ENCODE measurements at regions not wholly inside any gene's neighbourhood (a gene's known extent, or its start where the extent isn't known, plus 50 kb on each side); places are given as distances from the start of the nearest gene placed in this dataset.
"Not testable (repeated sequence)": the region's sequence is repeated elsewhere in the genome, so short reads cannot be mapped to it uniquely, and the experiment has no call there.

DNA sequence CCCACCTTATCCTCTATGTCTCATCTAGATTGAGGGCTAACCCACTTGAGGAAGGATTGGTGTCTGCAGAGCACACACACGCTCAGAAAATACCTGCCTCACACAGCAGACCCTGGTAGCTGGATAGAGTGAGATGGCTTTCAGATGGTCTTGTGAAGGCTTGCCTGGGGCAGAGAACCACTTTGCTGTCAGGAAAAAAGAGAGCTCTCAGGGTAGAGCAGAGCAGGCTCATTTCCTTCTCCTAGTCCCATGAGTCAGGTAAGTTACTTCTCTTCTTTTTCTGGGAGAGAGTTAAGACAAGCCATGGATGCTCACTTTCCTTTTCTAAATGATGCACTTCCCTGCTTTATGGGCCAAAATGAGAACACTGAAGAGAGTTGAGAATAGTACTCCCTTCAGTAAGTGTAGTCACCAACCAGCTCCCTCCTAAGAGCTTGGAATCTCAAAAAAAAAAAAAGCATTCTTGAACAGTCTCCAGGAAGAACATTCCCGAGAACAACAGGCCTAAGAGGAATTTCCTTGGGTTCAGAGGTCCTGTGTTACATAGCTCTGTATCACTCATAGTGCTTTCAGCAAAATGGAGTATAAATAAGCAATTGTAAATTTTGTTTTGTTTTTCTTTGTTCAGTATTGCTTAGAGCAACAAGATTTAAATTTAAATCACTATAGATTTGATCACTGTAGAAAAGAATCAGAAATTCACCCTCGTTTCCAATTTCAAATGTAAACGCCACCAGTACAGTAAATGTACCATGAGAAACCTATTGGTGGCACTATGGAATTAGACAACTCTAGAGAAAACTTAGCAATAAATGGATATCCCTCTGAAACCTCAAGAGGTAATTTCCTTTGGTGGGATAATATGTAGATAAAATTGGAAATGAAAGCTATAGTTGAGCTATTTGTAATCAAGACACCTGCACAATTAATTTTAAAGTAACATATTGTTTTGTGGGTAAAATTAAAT, 530.3 kb downstream of the RFPL4B start:
- no peak for DNase-seq (ENCODE audit: low read depth in 2 of 2)

DNA sequence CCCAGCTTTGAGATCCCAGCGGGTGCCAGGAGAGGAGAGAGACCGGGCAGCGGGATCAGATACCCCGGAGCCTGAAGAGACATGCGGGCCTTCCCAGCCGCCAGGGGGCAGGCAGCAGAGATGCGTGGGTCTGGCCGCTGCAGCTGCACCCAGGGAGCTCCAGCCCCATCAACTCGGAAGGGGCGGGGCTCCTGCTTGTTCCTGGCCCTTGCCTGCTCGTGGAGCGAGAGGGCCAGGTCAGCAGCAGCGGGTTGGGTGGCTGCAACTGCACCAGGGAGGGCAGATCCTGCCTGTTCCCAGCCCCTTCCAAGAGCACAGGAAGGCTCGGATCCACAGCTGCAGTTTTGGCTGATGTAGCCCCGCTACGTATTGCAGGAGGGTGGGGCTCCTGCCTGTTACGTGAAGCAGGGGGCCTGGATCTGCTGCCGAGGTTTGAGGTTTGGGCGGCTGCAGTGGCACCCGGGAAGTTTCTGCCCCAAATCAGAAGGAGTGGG, 532.8 kb downstream of the RFPL4B start:
- no peak for DNase-seq (ENCODE audit: low read depth in 2 of 2)

DNA sequence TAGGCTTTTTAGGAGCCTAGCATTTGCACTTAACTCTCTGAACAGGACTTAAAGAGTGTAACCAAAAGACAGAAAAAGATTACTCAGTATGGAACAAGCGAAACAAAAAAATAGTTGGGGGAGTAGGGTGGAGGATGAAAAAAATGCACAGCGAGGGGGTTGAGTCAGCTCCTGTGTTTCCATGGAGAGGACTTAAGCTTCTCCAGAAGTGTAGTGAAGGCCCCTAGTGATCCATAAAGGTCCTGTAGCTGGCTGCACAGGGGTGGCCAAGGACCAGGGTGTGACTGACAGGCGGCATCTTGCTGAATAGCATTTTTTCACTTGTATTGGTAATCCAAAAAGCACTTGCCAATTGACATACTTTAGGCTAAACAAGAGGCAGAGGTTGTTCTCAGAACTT, 533.9 kb downstream of the RFPL4B start:
- no peak for DNase-seq (ENCODE audit: low read depth in 2 of 2)

DNA sequence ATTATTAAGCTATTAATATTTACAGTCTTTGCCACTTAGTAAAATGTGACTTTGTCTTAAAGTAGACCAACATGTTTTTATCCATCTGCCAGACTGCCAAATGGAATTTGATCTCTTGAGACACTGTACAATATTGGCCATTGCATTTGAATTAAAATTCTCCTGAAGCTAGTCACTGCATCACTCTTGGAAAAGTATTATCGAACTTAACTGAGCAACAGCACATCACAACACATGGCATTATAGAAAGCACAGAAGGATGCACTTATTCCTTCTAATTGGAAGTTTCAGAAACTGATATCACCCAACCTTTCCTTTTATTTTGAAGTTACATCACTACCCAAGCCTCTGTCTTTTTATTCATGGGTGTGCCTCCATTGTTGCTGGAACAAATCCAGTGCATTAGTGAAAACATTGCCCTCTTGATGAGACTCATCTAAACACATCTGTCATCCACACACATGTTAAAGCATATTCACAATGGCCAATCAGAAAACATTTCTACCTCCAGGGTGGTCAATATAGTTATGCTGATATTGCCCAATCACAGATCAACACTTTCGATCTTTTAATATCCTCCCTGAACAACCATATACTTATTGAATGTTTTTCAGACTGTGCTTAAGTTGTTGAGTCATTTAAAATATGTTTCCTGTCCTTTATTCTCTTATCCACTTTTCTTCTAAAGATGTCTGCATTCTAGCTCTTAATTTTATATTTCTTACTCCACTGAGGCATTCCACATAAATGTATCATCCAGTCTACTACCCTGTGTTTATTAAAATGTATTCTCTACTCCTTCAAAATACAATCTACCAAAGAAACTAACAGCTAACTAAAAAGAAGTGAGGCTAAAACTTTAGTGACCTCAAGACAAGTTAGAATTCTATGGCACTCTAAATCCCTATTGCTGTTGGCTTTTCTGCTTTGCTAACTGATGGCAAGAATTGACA, 535.0 kb downstream of the RFPL4B start:
- DNase-seq (ENCODE audit: low read depth in 2 of 2) = no peak

DNA sequence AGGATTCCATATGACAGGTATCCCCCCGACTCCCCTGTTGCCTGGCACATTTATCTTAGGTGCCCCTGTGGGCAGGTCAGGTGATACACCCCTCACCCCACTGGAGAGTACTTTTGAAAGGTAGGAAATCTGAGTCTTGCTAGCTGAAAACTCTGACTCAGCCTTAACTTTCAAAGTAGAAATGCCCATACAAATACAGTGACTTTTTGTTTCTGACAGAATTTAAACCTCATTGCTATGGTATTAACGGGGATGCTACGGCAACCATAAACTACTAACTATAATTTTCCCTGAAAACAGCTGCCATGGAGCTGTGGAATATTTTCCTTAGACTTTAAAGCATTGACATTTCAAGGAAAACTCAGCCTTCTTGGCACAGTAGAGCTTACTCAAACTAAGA, 536.0 kb downstream of the RFPL4B start:
- DNase-seq (ENCODE audit: low read depth in 2 of 2) = no peak

DNA sequence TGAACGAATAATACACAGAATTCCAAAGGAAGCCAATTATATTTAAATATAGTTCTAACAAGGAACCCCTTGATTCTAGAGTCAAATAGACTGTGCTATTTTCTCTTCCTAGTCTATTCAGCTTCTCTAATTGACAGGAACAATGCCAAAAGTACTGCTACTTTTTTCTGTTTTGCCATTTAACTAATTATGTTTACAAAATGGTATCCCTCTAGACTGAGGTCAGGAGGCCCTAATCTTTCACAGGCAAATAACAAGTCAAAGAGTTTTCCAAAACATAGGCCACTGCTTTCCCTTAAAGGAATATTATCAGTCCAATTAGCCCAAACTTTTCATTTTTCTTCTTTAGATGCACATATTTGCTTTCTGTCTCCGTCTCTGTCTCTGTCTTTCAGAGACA, 539.3 kb downstream of the RFPL4B start:
- no peak for DNase-seq (ENCODE audit: low read depth in 2 of 2)

DNA sequence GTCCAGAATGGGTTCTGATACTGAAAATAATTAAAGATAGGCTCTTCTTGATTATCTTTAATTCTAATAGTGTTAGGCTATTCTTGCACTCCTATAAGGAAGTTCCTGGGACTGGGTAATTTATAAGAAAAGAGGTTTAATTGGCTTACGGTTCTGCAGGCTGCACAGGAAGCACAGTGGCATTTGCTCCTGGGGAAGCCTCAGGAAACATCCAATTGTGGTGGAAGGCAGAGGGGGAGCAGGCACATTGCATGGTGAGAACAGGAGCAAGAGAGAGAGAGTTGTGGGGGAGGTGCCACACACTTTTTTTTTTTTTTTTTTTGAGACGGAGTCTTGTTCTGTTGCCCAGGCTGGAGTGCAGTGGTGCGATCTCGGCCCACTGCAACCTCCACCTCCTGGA, 540.3 kb downstream of the RFPL4B start:
- DNase-seq (ENCODE audit: low read depth in 2 of 2) = not testable (repeated sequence)

DNA sequence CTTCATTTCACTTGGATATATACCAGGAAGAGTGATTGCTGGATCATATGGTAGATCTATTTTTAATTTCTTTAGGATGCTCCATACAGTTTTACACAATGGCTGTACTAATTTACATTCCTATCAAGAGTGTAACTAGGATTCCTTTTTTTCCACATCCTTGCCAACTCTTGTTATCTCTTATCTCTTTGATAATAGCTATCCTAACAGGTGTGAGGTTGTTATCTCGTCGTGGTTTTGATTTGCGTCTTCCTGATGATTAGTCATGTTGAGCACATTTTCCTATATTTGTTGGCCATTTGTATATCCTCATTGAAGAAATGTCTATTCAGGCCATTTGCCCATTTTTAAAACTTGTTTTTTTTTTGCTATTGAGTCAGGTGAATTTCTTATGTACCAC, 552.4 kb downstream of the RFPL4B start:
- no peak for DNase-seq (ENCODE audit: low read depth in 2 of 2)

DNA sequence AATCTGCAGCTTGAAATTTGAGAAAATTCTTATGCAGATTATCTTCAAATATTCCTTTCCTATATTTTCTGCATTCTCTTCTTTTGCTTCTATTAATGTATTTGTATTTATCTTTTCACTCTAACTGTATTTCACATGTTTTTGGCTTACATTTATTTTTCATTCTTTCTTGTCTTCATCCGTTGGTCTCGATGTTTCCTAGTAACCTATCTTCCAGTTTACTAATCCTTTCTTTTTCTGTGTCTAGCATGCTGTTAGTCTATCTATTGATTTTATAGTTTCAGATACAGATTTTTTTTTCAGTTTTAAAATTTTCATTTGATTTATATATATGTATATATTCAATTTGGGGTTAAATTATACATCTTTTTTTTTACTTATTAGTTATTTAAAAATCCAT, 556.2 kb downstream of the RFPL4B start:
- DNase-seq (ENCODE audit: low read depth in 2 of 2) = no peak

DNA sequence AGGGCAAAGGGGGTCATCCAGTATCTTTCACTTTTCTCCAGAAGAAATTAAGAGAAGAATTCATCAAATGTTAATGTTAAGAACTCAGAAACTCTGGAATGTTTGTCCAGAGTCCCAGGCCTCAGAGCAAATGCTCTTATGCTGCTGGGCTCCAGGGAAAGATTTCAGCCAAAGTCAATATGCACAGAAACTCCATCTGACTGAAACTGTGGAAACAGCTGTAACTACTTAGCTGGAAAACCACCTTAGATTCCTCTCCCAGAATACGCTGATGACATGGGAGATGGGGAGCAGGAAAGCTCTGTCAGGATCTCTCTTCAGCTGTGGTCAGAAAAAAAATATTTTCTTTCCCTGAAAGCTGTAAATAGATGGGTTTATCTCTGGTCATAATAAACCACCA, 559.6 kb downstream of the RFPL4B start:
- DNase-seq (ENCODE audit: low read depth in 2 of 2) = no peak

DNA sequence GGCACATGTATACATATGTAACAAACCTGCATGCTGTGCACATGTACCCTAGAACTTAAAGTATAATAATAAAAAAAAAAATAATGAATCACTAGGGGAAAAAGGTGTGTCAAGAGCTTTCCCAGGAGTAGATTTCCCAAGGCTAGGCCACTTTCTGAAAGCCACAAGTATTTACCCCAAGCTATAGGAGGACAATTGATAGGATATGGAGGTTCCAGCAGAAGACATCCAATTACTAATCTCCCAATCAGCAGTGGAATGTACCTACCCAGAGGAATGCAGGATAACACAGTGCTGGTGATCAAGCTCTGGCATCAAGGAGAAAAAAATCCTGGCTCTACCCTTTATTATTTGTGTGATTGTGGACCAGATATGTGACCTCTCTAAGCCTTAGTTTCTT, 562.7 kb downstream of the RFPL4B start:
- no peak for DNase-seq (ENCODE audit: low read depth in 2 of 2)

DNA sequence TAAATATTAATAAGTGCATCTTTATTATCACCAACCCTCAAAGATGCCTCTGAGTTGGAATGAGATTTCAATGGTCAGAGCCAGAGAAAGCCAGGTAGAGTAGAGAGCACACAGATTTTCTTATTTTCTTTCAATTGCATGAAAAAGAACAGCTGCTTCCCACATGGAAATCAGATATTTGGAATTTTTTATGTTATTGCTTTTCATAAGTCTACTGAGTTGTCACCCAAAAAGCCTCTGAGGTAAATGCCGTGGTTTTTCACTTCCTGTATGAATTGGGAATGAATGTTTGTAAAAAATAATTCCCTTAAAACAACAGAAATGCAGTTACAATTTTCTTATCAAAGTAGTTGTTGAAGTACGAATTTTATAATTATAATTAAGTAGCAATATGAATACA, 563.1 kb downstream of the RFPL4B start:
- no peak for DNase-seq (ENCODE audit: low read depth in 2 of 2)

DNA sequence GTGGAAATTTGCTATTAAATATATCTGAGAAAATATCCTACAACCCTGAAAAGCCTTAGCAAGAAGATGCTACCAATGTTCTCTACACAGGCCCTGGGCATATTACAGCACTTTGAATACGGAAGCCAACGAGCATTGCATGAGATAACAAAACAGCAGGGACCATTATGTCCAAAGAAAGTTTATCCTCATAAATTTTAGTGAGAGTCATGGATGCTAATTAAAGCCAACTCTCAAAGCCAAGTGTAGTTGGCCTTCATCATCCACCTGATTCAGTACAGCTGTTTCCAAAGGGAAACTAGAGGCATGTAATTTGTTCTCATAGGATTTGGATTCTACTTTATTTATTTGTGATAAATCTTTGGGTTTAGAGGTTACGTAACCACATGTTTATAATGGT, 564.8 kb downstream of the RFPL4B start:
- DNase-seq (ENCODE audit: low read depth in 2 of 2) = no peak

DNA sequence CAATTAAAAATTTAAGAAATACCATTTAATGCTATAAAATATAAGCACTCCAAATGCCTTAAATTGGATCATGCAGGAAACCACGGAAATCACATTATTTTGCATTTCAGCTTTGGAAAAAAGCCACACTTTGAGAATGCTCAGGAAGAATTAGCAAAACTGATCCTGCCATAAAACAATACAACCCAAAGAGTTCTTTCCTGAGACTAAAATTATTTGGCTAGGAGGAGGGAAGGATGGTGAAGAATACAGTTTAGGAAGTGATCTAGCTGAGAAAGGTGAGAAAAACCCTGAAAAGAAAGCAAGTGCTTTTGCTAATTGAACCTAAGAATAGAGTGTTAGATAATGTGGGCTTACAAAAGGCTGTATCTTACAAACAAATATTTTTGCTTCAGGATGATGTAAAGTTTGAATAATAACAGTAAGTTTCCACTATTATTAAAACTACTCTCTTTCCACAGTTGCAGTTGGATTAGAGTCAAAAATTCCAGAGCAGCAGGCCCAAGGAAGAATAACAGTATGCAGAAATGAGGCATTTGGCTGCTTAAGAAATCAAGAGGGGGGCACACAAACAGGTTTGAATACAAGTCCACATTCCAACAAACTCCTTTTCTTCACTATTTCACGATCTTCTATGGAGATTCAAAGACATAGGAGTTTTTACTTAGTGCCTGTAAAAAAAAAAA, 565.4 kb downstream of the RFPL4B start:
- DNase-seq (ENCODE audit: low read depth in 2 of 2) = no peak

DNA sequence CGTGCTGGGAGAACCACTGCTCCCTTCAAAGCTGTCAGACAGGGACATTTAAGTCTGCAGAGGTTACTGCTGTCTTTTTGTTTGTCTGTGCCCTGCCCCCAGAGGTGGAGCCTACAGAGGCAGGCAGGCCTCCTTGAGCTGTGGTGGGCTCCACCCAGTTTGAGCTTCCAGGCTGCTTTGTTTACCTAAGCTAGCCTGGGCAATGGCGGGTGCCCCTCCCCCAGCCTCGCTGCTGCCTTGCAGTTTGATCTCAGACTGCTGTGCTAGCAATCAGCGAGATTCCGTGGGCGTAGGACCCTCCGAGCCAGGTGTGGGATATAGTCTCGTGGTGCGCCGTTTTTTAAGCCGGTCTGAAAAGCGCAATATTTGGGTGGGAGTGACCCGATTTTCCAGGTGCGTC, 572.6 kb downstream of the RFPL4B start:
- not testable (repeated sequence) for DNase-seq (ENCODE audit: low read depth in 2 of 2)

DNA sequence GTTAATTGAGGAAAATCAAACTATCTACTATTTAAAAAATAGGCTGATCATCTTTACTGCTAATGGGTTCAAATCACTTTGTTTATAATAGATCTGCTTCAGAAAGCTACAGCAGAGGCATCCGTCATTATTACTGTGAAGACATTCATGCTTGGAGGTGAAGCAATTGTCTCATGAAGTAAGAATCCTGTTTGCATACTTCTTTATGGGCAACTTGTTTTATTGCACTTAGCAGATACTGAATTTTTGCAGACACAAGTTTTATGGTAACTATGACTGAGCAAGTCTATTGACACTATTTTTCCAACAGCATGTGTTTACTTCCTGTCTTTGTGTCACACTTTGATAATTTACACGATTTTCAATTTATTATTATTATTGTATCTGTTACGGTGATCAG, 573.9 kb downstream of the RFPL4B start:
- no peak for DNase-seq (ENCODE audit: low read depth in 2 of 2)

DNA sequence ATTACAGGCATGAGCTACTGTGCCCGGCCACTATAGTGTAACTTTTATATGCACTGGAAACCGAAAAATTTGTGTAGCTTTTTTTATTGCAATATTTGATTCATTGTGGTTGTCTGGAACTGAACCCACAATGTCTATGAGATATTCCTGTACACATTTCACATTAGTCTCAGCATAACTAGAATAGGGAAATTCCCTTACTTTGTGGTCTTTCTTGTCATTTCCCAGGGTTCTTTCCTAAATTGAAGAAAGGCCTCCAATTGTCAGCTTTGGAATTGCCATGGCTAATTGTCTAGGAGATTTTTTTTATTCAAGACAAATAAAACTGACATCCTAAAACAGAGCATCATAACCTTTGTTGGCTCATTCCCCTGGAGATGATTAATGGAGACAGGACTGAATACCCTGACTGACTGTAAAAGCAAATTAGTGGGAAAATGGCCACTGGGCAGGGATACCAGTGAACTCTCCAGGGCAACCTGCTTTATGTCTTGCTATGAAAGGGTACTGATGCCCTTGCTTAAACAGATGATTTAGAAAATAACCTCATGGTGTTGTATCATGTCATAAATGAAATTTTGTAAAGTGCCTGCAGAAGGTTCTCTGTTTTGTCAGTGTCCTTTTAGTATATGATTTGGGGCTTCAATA, 576.9 kb downstream of the RFPL4B start:
- no peak for DNase-seq (ENCODE audit: low read depth in 2 of 2)

DNA sequence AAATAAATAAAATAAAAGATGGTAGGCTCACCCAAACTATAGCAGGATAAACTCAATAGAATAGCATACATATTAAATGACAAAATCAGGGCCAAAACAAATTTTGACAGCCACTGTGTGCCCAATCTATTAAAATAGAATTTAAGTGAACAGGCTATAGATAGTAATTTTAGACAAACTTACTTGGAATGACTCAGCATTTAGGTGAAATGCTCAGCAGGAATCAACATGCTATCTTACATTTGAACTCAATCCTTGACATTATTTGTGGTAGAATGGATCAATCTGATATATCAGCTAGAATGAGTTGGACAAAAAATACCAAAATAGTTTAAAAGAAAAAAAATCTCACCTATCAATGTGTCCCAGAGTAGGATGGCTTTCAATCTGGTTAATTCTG, 578.6 kb downstream of the RFPL4B start:
- no peak for DNase-seq (ENCODE audit: low read depth in 2 of 2)

DNA sequence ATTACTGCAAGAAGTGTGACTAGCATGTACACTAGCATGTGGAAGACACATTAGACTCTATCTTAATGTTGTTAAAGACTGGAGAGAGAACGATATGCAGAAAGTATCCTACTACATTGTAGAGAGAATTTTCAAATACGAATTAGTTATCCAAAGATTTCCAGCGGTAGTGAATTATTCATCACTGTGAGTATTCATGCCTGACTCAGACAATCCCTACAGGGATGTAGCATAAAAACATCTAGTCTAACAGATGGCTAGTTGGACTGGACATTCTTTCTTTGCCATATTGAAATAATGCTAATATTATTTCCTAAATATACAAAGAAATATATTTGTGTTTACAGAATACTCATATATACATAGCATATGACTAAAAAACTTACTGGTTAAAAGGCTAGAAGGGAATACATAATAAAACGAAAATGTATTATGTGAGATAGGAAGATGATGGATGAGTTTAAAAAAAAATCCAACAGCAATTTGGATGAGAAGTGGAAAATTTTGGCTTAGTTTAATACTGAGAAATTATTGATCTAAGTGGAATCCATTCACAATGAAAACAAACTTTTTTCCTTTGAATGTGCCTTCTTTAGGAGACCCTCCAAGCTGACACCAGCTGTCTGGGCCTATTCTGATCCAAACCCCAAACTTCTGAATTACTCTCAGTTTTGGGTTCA, 580.7 kb downstream of the RFPL4B start:
- no peak for DNase-seq (ENCODE audit: low read depth in 2 of 2)

DNA sequence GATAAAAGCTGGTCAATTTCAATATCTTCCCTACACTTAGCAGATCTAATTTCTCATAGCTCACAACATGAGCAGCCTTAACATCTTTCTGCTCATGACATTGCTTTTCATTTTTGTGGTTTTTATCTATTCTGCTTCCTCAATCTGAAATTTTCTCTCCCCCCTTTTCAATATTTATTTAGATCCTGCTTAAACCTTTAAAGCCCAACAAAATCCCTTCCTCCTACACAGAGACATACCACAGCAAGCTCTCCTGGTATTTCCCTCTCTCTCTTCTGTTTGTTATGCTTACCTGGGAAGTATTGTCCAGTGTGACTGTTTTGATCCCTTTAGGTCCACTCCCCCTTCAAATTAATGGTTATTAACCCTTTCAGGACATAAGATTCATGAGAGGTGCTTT, 582.5 kb downstream of the RFPL4B start:
- DNase-seq (ENCODE audit: low read depth in 2 of 2) = no peak

DNA sequence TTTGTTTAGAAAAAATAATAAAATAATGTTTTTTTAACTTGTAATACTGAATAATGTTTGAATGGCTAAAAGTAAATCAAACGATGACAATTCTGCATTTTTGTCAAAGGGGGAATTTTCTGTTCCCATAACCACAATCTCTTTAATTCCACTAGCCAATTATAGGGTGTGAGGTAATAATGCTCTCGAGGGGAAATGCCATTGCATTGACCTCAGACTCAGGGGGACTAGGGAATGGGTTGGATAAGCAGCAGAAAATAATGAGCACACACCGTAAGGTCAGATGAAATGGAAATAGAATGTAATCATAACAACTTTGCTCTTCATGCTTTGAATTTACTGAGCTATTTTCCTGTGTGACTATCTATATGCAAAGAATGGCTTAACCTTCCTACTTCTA, 584.7 kb downstream of the RFPL4B start:
- no peak for DNase-seq (ENCODE audit: low read depth in 2 of 2)

Measured in stimulated activated CD4-positive, alpha-beta T cell treated with anti-CD3 and anti-CD28 coated beads, Interleukin-4, amount 100 ng/mL, for 48 hours (primary cell).